RWPE1 (cell line): ENCODE measurements at regions not wholly inside any gene's neighbourhood (a gene's known extent, or its start where the extent isn't known, plus 50 kb on each side); places are given as distances from the start of the nearest gene placed in this dataset.

Source experiments
- CTCF ChIA-PET: fragments of 350-600 bp; sonication (Branson Sonifier 250); formaldehyde crosslinking; extraction: SDS; loops from one replicate; lab custom pipeline; 2021; lab: Yijun Ruan, JAX
- POLR2A ChIA-PET: fragments of 400-600 bp; formaldehyde crosslinking; extraction: SDS; loops from one replicate; lab custom pipeline; 2020; ENCODE audit warnings: antibody characterized with exemption; ENCODE audit not compliant: low non-redundant PET; lab: Yijun Ruan, JAX
- DNase-seq: peaks from one replicate; pipeline ENCODE4 v3.0.0; 2012; ENCODE audit warnings: low spot score
- H3K27ac ChIP-seq: fragments of 450-650 bp; 2 replicates; pipeline ENCODE4 v1.5.1; 2017
- TF ChIP-seq, protein P1 (sequence below): fragments of 450-650 bp; conservative IDR thresholded peaks from 2 replicates; pipeline ENCODE4 v1.5.1; 2017; ENCODE audit warnings: low read depth, mild to moderate bottlenecking

- DNase-seq, result no peak
- ChIA-PET CTCF (no interaction called here), POLR2A (no interaction called here)
- H3K27ac ChIP-seq, result no peak overlapping the region
- TF ChIP-seq, protein P1, sequence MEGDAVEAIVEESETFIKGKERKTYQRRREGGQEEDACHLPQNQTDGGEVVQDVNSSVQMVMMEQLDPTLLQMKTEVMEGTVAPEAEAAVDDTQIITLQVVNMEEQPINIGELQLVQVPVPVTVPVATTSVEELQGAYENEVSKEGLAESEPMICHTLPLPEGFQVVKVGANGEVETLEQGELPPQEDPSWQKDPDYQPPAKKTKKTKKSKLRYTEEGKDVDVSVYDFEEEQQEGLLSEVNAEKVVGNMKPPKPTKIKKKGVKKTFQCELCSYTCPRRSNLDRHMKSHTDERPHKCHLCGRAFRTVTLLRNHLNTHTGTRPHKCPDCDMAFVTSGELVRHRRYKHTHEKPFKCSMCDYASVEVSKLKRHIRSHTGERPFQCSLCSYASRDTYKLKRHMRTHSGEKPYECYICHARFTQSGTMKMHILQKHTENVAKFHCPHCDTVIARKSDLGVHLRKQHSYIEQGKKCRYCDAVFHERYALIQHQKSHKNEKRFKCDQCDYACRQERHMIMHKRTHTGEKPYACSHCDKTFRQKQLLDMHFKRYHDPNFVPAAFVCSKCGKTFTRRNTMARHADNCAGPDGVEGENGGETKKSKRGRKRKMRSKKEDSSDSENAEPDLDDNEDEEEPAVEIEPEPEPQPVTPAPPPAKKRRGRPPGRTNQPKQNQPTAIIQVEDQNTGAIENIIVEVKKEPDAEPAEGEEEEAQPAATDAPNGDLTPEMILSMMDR, result no peak
Measured at GRCh38 chr5:170159947-170160346, 54.2 kb downstream of the FOXI1 start.

DNA sequence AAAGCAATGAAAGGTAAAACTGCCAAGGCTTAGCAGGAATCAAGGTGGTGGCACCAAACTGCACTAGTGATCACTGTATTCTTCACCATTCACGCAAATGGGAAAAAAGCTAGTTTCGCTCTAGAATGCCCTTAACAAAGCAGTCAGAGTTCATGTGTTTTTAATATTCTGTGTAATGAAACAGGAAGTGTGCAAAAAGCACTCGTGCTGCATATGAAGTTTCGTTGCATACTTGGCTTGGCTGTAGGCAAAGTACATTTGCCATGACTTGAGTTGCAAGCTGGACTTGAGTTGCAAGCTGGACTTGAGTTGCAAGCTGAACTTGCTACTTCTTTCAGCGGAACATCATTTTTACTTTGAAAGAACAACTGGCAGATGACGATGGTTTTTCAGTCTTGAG lies 55.4 kb downstream of the FOXI1 start:
- ChIA-PET POLR2A (no interaction called here), CTCF (interaction anchor here (0.6 to 0.8 kb wide), 3 partner anchors 21 to 425 kb away, joined by 3 read pairs; no protein-coding TSS in a partner anchor)
- no peak for DNase-seq
- H3K27ac ChIP-seq, result no peak overlapping the region
- TF ChIP-seq, protein P1, result no peak

- POLR2A ChIA-PET, result no interaction called here
- DNase-seq, result no peak
Measured at GRCh38 chr5:170162631-170163321, 57.1 kb downstream of the FOXI1 start.

DNA sequence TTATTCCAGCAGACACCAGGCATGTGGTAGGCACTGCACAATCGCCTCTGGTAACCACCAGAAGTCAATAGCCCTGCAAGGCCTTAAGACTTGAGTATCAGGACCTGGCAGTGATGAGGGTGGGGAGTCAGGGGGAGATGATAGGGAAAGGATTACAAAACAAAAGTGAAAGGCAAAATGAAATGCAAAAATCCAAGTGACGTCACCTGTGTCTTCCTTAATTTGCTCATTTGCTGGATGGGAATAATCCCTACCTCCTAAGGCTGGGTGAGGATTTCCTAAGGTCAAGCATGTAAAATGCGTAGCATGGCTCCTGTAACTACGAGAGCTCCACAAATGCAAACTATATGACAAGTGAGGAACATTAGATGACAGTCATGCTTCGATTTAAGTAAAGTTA lies 58.4 kb downstream of the FOXI1 start:
- POLR2A ChIA-PET, result no interaction called here
- H3K27ac ChIP-seq, result no peak overlapping the region
- CTCF ChIA-PET, result interaction anchor here (1.0 kb wide), 1 partner anchor 27 kb away, joined by 3 read pairs; no protein-coding TSS in a partner anchor

More at GRCh38 chr5:170162631-170163321, 57.1 kb downstream of the FOXI1 start:
- TF ChIP-seq, protein P1, result no peak
- CTCF ChIA-PET, result no interaction called here
- no peak overlapping the region for H3K27ac ChIP-seq

GRCh38 chr5:170164921-170165320 lies 59.2 kb downstream of the FOXI1 start:
- ChIA-PET CTCF (interaction anchor here (1.0 kb wide), 1 partner anchor 26 kb away, joined by 3 read pairs; no protein-coding TSS in a partner anchor), POLR2A (no interaction called here)
- TF ChIP-seq, protein P1, result no peak
- no peak for DNase-seq
- no peak overlapping the region for H3K27ac ChIP-seq

More for the DNA sequence above, 58.4 kb downstream of the FOXI1 start:
- TF ChIP-seq, protein P1, result no peak
- DNase-seq, result no peak

DNA sequence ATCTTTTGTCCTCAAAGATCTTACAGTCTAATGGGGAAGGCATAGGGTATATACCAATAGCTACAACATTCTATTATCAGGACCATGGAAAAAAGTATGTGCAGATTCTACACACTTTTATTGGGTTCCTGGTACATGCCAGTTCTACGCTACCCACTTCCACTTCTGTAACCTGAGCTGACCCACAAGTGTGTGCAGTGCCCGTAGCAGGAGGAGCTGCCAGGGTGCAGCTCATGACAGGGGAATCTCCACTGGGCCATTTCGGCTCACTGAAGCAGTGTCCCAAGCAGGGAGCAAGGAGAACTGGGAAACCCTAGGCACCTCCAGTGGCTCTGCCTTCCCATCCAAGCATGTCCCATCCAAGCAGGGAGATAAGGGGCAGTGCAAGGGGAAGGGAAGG lies 60.4 kb downstream of the FOXI1 start:
- TF ChIP-seq, protein P1, result no peak
- no peak for DNase-seq
- POLR2A ChIA-PET, result no interaction called here
- CTCF ChIA-PET, result interaction anchor here (0.6 kb wide), 1 partner anchor 185 kb away, joined by 3 read pairs; no protein-coding TSS in a partner anchor
- H3K27ac ChIP-seq, result no peak overlapping the region
